GM19468 (cell line): ENCODE measurements at regions not wholly inside any gene's neighbourhood (a gene's known extent, or its start where the extent isn't known, plus 50 kb on each side); places are given as distances from the start of the nearest gene placed in this dataset.
"Not testable (repeated sequence)": the region's sequence is repeated elsewhere in the genome, so short reads cannot be mapped to it uniquely, and the experiment has no call there.

Experiments used
- ATAC-seq: cut with Tn5 transposase; IDR thresholded peaks from one replicate; pipeline ENCODE4 v1.9.1; 2021; ENCODE audit warnings: mild to moderate bottlenecking, moderate library complexity, moderate number of reproducible peaks; ENCODE audit not compliant: unreplicated experiment; ENCODE audit errors: extremely low read depth

DNA sequence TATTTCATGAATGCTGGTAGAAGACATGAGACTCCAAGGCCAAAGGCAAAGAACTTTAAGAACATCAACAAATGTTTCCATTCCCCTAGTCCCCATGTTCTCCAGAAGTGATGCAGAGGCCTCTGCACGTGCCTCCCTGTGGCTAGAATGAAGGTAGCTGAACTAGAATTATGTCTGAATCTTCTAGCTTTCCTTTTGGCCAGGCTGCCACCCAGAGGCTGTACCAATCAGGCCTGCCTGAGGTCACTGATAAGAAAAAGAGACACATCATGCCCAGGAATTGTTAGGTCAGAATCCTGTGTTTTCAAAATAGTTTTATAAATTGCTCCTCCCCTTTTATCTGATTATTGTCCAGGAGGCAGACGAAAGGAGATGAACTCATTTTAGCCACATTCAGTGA lies 188.0 kb upstream of the SLC16A7 start:
- ATAC-seq: no peak

DNA sequence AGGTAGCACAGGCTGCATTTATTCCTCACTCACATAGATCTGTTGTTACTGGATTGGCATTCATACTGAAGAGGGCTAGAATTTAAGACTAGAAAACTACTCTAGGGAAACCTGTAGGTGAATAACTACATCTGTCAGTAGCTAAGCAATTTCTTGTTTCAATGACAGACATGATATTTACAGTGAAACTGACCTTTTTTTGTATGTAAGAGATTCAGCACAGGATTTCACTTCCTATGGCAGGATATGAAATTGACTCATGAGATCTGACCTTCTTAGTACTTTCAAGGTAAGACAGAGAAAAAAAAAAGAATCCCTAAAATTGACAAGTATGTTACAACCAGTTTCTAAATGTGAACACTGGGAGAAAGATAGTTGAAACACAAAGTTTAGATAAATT lies 189.8 kb upstream of the SLC16A7 start:
- ATAC-seq: no peak

DNA sequence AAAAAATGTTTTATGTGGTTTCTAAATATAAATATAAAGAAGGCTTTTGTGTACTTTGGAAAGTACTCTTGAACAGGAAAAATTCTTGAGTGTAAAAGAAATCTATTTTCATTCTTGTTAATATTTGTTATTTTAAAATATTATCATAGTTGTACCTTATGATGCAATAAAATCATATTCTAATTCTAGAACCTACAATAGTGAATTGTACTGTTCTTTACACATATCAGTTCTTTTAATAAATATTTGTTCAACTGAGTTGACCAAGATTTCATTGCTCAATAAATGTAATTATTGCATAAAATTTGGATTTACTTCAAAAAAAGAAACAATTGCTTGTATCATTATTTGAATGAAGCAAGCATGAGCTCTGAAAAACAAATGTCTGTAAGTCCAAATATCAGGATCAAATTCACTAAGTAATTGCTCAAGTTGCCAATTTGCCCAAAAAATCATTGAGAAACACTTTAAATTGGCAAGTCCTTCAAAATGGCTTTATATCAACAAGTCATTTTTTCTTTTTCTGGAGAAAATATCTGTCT lies 191.6 kb upstream of the SLC16A7 start:
- ATAC-seq: no peak

DNA sequence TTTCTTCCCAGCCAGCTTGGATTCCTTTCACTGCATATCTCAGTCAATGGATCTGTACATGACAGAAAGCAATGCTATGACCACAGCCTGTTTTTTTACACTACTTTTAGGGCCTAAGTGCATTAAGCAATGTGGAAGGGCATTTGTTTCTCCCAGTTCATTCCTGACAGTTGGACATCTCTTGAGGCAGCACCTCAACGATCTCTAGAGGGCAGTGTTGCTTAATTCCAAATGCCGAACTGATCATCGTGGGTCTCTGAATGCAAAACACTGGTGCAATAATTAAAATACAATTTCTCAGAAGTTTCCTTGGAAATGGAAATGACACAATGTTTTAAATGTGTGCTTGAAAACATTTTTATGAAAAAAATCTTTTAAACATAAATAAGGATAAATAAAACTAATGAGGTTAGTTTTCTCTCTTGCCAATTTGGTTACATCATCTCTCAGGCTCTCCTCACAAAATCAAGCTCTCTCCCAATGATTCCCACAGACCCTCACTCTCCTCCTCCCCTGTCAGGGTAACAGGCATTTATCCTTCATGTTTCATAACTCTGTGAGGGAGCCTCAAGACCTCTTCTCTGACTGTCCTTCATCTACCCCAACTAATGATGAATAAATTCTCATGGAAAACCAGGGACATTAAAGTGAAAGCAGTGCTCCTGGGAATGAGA lies 192.4 kb upstream of the SLC16A7 start:
- ATAC-seq: peak; percentile 36

DNA sequence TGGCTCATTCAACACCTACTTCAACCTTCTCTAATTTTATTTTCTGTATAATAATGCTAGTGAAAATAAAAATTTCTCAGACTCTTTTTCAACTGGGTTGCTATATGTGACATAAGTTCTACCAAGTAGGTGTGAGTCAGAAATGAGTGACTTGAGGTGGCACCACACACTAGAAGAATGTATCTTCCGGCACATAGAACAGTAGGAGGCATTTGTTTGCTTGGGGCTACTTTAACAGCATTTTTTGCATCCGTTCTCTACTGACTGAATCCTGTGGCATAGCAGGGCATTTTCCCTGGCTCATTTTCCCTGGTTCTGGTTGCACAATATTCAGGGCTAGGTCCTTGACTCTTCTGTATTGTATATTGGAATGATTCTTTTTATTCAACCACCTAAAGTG lies 194.0 kb upstream of the SLC16A7 start:
- ATAC-seq: no peak

DNA sequence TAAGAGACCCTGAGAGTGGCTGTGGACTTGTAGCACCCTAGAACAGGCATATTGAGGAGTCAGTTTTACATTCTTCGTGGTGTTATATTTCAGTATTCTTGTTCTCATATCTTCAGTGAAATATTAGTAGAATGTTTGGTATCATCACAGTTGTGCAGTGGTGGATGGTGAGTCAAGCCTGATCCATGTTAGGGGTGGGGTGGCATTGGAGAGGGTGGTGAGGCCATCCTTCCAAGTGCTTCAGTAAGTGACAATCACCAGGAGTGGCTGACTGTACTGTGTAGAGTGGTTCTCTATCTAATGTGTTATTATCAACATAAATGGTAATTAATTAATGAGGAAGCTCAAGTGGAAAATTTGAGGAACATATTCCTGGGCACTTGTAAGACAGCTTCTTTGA lies 197.7 kb upstream of the SLC16A7 start:
- no peak for ATAC-seq

DNA sequence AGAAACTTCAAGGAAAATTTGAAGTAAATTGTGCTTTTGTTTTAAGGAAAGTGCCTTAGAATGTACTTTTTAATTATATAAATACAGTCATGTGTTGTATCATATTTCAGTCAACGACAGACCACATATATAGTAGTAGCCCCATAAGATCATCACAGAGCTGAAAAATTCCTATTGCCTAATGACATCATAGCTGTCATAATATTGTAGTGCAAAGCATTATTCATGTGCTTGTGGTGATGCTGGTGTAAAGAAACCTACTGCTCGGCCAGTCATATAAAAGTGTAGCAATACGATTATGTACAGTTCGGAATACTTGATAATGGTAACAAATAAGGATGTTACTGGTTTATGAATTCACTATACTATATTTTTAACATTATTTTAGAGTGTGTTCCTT lies 198.9 kb upstream of the SLC16A7 start:
- ATAC-seq: no peak

DNA sequence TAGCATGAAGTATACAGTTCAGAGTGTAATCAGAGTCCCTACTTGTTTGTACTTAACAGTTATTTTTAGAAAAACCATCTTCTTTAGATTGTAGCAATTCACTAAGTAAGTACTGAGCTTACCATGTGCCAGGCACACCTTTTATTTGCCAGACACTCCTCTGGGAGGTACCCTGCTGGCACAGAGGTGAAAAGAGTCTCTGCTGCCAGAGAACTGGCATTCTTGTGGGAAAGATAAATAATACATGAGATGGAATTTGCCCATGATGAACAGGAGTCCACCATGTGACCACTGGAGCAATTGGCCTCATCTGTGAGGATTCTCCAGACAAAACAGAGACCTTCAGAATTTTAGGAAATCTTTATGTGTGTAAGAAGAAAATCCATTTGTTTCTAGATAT lies 199.3 kb upstream of the SLC16A7 start:
- ATAC-seq: no peak

DNA sequence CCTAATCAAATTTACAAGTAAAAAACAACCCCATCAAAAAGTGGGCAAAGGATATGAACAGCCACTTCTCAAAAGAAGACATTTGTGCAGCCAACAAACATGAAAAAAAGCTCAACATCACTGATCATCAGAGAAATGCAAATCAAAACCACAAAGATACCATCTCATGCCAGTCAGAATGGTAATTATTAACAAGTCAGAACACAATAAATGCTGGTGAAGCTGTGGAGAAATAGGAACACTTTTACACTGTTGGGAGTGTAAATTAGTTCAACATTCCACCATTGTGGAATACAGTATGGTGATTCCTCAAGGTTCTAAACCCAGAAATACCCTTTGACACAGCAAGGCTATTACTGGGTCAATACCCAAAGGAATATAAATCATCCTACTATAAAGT lies 200.5 kb upstream of the SLC16A7 start:
- not testable (repeated sequence) for ATAC-seq

DNA sequence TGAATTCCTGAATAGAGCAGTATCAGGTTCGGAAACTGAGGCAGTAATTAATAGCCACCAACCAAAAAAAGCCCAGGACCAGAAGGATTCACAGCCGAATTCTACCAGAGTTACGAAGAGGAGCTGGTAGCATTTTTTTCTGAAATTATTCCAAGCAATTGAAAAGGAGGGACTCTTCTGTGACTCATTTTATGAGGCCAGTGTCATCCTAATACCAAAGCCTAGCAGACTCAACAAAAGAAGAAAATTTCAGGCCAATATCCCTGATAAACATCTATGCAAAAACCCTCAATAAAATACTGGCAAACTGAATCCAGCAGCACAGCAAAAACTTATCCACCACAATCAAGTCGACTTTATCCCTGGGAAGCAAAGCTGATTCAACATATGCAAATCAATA lies 202.3 kb upstream of the SLC16A7 start:
- ATAC-seq: no peak

DNA sequence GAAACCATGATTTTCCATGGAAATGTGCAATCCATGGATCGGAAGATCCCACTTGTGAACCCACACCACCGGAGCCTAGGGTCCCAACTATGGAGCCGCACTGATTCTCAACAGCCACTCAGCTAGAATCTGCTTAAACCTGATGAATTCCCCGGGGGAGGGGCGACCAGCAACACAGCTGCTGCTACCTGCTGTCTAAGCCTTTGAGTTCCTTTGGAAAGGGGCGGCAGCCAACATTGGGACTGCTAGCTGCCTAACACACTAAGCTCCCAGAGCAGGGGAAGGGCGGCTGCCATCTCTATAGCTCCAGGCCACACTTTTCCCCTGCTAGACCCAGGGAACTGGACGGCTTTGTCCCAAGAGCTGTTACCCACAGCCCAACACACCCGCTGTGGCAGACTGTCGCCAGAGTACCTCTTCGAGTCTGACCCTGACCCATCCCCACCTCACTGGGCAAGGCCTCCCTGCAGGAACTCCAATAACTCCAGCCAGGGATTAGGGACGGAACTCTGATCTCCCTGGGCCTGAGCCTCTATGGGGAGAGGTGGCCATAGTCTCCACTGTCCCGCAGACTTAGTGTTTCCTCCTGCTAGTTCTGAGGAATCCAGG lies 205.8 kb upstream of the SLC16A7 start:
- ATAC-seq: no peak

DNA sequence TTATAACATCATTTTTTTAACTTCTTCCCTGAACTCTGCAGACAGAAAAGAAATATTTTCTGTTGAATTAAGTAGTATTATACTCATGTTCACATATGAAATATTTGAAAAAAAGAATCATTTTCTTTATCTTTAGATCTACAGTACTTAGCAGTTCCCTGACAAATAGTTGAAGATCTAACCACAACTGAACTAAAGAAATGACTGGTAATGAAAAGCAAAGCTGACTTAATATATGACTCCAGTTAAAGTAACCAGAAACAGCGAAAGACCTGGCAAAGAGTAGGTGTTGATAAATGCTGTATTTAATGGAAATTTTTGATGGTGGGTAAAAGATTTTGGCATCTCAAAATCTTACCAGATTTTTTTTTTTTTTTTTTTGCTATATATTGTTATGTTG lies 207.1 kb upstream of the SLC16A7 start:
- ATAC-seq: no peak

DNA sequence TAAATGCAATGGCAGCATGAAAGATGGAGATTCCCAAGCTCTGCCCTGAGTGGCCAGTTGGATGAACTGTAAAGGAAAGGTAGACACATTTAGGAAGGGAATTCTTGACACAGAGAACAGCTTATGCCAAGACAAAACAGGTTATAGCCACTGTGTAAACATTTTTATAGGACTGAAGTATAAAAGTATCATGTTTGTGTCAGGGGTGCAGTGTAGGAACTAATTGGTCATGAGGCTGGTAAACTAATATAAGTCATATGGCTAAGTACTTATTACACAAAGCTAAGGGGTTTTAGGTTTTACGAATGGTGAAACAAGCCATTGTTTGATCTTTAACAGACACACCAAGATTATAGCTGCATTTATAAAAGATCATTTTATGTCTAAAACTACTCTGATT lies 207.7 kb upstream of the SLC16A7 start:
- no peak for ATAC-seq

DNA sequence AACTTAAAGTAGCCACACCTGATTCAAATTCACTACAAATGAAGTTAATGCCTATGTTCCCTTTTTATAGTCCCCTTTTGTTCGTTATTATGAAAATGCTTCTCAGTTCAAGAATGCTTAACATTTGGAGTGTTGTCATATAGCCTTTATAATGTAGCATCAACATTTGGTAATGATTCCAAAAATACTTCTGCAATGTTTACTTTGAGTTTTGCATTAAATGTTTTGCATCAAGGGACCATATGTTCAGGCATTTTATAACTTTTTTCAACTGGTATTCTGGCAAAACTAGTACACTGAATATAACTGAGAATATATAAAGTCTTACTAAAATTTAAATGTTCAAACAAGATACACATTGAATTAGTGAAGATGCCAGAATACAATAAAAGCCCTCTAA lies 209.6 kb upstream of the SLC16A7 start:
- no peak for ATAC-seq

DNA sequence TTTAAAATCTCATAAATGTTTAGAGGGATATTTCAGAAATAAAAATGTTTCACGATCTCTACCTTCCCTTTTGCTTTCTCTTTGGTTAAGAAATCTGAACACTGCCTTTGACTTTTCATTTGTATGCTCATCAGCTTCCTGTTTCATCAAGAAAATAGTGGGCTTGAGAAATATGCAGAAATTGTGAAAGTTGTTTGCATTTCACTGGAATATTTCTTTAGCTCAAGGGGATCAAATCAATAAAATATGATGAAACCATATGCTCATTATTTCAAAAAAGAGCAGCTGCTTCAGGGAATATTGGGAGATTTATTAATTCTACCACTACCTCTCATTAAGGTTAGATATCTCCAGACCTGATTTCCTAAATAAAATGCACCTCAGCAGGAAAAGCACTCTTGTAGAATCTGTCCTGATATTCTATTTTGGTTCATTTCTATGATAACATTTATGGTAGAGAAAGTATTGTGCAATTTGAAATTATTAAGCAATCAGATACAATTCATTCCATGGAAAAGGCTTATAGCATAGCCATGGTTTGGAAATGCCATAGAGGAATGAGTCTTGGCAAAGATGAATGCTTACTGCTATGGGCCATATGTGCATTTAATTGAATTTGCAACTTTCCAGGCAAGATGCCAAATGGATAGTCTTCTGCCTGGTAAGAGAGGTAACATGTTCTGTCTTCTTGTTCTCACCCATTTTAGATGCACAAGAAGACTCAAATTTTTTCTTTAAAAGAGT lies 212.6 kb upstream of the SLC16A7 start:
- no peak for ATAC-seq

DNA sequence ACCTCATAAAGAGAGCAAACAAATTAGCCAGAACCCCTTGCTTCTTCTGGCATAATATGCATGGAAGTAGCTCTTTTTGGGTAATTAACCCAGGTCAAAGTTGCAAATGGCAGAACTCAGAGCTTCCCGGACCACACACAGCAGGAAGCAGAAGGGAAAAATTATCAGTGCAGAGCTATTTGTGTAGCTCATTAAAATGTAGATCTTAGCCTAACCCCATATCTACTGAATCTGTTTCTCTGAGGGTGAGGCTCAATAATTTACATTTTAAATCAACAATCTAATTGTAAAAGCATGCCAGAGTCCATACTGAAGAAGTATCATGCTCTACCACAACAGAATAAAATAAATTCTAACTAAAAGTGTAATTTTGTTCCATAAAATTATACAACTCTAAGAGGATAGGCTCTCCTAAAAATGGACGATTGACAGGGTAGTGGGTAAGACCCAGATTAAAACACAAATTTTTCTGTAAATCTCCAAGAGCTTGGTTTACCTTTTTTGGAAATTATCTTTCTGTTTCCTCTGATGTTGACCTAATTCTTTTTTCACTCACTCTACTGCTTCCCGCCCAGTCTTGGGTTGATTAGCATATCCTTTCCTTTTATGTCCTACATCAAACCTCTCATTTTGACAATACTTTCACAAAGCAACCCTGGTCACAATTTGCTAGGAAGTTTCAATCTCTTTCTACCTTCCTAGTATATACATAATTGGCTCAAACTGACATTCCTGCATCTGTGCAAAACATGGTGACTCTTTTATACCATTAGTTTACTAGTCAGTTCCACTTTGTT lies 213.3 kb upstream of the SLC16A7 start:
- no peak for ATAC-seq

DNA sequence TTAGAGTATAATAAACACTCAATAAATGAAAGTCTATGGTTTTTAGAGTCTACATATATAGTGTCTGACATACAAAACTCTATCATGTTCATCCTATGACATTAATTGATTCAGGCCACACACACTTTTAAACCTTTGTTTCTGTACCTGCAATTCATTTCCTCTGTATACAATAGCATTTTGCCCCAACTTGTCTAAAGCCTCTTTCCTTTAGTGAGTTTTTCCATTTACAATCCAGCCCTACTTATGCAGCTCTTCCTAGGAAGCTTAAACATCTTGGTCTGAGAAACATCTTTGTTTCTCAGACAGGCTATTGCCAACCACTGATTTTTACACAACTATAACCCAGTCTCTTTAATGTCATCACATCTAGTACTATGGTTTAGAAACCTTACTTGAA lies 214.7 kb upstream of the SLC16A7 start:
- ATAC-seq: no peak

DNA sequence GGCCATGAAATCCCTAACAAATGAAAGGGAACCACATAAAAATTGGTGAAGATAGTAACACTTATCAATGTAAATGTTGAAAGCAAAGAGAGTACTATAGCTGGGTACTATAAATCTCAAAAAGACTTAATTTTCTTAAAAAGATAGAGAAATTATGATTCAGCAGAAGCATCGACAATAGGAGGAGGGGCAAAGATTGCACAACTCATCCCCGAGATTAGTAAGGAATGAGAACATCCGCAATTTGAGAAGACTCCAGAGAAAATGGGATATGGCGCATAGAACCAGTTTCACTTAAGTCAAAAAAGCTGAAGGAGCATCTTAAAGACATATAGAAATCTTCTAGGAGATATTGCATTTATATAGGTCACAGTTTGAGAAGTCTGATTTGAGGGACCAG lies 220.2 kb upstream of the SLC16A7 start:
- ATAC-seq: no peak

DNA sequence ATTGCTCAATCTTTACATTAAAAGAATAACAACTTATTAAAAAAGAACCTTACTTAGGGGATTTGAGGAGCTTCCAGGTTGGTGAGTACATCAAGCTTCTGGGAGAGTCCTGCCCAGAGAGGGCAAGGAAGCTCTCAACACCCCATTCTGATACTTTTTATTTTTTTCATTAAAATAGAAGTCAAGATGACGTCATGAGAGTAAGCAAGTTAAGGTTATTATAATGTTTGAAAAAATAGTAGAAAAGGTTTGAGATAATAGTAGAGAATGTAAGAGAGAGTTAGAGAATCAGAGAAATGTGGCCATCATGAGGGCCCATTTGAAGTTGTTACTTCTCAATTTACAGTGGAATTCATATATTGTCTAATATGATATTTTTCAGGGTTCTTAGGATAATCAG lies 221.0 kb upstream of the SLC16A7 start:
- no peak for ATAC-seq

DNA sequence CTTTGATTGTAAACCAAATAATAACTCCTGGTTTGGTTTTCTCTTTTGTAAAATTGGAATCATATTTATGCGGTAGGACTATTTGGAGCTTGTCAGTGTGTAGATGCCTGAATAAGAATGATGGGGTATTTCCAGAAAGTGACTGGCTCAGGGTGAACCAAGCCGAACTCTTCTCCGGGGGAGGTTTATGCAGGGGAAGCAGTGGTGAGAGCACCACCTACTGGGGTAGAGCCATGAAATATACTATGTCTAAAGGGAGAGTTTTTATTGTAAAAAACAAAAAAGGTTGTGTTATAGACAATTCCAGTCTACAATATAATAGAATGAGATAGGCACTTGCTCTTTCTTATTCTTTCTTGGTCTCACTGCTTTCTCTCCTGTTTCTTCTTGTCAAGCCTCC lies 222.9 kb upstream of the SLC16A7 start:
- no peak for ATAC-seq

DNA sequence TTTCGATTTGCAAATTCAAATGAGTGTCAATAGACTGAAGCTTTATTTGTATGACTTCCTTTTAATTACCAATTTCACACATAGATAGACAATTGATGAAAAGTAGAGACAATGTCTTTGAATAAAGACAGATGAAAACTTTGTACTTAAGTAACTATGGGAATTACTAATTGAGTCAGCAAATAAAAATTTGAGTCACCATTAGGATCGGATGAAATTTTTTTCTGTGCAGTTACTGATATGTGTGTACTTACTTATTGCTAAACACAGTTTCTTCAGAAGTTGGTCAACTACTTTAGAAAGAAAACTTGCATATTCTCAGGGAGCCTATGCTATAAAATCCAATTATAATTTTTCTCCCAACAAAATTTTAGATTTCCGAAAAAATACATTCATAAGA lies 224.9 kb upstream of the SLC16A7 start:
- ATAC-seq: no peak
